Left kidney (tissue), 1 donor: ENCODE measurements at regions not wholly inside any gene's neighbourhood (a gene's known extent, or its start where the extent isn't known, plus 50 kb on each side); places are given as distances from the start of the nearest gene placed in this dataset.
"Not testable (repeated sequence)": the region's sequence is repeated elsewhere in the genome, so short reads cannot be mapped to it uniquely, and the experiment has no call there.

Source experiments
- DNase-seq: peaks from one replicate; pipeline ENCODE4 v3.0.0-alpha.2; 2013

GRCh38 chr5:82551192-82551591 is 273.0 kb upstream of the RPS23 start:
- no peak for DNase-seq

- no peak for DNase-seq
Measured at GRCh38 chr5:82549263-82549662, 271.1 kb upstream of the RPS23 start.

GRCh38 chr5:82544004-82544403 is 265.9 kb upstream of the RPS23 start:
- DNase-seq: no peak

GRCh38 chr5:82540301-82540700 is 262.1 kb upstream of the RPS23 start:
- no peak for DNase-seq

DNA sequence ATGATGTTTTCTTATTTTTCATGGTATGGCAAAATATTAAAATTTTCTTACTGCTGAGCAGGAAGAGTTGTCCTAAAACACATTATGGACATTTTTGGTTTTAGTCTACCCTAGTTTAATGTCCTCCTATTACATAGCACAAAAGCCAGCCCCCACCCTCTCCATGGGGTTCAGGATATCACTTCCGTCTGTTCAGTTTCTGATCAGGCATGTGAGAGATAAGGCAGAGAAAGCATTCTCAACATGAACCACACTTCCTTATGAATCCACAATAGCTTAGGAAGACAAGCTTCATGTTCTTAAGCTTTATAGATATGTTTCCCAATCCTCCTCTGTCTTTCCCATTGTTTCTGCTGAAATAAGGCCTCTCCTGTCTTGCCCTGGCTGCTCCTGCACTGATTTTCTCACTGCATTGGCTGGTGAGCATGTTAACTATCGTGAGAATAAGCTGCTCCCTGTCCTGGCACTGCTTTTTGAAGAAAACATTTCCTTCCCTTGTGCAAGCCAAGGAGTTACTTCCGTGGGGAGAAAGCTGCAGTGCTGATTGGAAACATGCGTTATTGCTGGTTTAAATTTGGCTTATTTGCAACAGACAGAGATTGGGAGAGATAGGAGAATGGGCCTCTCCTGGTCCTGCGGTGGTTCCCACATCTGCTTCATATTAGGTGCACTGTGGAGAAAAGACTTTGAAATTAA is 260.3 kb upstream of the RPS23 start:
- no peak for DNase-seq

- no peak for DNase-seq
Measured at GRCh38 chr5:82537687-82538306, 259.6 kb upstream of the RPS23 start.

- no peak for DNase-seq
Measured at GRCh38 chr5:82534986-82535385, 256.8 kb upstream of the RPS23 start.

DNA sequence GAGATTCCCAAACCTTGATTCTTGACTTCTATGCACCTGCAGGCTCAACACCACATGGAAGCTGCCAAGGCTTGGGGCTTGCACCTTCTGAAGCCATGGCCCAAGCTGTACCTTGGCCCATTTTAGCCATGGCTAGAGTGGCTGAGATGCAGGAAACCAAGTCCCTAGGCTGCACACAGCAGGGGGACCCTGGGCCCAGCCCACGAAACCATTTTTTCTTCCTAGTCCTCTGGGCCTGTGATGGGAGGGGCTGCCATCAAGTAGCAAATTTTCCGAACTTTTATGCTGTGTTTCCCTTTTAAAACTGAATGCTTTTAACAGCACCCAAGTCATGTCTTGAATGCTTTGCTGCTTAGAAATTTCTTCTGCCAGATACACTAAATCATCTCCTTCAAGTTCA is 253.9 kb upstream of the RPS23 start:
- not testable (repeated sequence) for DNase-seq

- DNase-seq: no peak
Measured at GRCh38 chr5:82526540-82526939, 248.4 kb upstream of the RPS23 start.

DNA sequence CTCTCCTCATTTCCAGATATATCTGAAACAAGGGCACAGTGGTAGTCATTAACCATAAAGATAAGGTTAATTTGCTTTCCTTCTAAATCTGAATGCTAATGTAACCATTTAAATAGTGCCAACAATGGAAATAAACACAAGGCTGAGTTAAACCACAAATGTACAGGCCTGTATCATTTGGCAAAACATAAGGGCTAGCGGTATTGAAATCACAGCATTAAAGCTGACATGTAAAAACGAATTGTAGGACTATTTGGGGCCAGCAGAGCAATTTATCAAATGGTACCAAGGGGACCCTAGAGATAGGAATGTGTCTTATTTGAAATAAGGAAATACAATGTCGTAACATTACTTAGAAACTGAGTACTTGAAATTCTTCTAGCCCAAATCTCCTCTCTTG is 247.5 kb upstream of the RPS23 start:
- DNase-seq: no peak

- no peak for DNase-seq
Measured at GRCh38 chr5:82523633-82524032, 245.5 kb upstream of the RPS23 start.

- DNase-seq: no peak
Measured at GRCh38 chr5:82522897-82523296, 244.7 kb upstream of the RPS23 start.

- DNase-seq: no peak
Measured at GRCh38 chr5:82521431-82522051, 243.4 kb upstream of the RPS23 start.

DNA sequence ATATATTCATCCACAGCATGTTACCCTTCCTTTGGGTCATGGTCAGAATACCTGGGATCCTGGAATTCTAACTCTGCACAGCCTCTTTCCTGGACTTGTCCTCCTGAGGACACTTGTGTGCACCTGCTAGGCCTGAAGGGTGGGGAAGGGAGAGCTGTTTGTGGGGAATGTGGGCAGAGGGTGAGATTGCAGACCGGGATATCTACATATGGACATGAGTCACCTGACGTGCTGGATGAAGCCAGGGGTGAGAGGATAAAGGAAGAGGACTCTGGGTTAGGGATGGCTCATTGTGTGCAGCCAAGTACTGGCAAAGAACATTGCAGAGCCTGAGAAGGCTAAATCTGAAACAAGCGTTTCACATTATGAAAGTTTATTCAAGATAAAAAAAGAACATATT is 241.4 kb upstream of the RPS23 start:
- no peak for DNase-seq

DNA sequence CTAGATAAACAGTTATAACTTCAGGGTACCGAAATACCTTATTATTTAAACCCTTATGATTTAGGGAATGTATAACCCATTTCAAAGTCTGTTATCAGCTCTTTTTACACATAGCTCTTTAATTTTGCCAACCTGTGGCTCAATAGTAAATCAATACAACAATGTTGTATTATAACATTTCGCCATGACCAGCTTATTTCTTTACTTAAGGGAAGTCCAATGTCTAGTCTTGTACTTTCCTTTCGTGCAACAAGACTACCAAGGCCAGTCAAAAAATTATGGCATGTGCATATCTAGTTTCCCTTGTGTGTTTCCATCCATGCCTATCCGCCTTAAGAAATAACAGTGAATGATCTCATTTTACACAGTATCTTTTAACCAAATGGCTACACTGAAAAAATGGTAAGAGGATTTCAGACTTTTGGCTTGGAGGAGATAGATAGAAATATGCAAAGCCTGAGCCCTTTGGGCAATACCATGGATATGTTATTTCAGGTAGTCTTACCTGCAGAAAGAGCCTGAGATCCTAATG is 239.5 kb upstream of the RPS23 start:
- no peak for DNase-seq

DNA sequence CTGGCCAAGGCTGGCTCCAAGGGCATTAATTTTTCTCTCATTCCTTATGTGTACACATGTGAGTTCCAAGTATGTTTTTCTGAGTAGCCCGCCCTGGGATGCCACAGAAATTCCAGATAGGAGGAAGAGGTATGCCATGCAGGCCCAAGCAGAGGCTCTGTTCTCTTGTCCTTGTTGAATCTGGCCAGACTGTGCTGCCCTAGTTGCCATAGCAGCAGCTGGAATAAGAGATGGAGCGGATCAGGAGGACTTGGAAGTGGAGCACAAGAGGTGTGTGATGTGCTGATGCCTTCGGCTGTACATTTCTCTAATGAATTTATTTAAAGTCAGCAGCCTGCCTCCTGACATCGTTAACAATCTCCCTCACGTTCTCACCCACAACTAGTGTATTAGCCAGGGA is 235.6 kb upstream of the RPS23 start:
- no peak for DNase-seq

DNA sequence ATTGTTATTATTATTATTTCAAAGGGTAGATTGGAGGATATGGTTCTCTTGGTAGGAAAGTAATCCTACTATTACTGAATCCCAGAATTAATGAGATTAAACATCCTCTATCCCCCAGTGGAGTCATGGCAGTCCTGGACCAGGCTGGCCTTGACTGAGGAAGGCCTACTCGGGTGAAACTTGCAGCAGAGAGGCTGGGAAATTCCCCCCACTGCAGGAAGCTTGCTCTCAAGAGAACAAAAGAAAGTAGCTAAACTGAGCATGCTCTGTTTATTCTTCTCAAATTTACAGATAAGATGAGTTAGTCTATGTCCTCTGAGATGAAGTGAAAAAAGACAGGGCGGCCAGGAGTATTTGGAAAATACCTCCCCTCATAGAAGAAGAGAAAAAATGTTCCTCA is 233.9 kb upstream of the RPS23 start:
- DNase-seq: no peak

DNA sequence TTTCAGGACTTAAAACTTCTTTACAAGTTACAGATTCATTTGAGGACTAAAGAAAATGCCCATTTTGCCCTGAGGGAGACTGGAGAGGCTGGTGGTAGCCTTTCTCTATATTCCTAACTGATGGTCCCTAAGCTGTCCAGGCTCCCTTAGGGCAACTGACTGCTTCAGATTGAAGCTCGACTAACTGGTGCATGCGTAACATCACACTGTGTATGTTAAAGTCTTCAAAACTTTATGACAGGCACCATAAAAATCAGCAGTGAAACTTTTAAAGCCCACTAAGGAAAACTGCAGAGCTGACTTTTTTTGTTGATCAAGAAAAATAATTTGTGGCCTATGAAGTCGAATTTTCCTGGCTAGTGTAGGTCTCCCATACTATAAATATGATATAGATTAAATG is 233.0 kb upstream of the RPS23 start:
- no peak for DNase-seq

DNA sequence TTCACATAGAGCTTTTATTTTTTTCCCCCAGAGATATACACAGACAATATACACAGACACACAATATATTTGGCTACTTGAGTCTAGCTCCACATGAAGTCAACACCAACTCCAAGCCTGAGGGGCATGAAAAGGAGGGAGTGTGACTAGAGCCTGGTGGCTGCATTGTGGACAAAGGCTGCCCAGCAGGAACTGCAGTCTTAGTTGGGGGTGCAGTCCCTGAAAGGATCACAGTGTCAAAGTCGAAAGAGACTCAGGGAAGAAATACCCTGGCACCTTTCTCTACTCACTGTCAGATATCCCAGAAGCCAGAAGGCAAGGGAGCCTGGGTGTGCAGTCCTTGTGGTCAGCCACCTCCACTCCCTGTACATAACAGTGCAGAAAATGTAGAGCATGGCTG is 231.6 kb upstream of the RPS23 start:
- DNase-seq: no peak

GRCh38 chr5:82506390-82506789 is 228.2 kb upstream of the RPS23 start:
- not testable (repeated sequence) for DNase-seq

DNA sequence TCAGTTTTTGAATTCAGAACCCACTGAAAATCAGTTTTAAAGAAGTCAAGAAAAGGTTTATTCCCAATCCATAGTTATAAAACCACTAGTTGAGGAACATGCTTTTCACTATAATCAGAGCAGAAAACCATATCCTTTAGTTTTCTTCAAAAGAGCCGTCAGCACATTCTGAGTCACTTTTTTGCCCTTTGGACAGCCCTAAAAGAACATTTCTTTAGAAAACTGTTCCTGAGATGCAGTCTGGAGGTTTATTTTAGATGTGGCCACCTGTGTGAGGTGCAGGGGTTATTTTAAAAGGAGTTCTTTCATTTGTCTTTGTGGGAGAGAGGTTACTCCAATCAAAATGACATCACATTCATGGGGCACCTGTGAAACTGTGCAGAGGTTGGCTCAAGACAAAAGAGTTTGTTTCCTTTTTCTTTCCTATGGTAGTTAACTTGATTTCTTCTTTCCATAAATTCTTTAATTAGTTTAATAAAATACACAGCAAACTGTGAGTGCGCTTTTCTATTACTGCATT is 221.6 kb upstream of the RPS23 start:
- DNase-seq: no peak

GRCh38 chr5:82497242-82497641 is 219.1 kb upstream of the RPS23 start:
- DNase-seq: no peak

DNA sequence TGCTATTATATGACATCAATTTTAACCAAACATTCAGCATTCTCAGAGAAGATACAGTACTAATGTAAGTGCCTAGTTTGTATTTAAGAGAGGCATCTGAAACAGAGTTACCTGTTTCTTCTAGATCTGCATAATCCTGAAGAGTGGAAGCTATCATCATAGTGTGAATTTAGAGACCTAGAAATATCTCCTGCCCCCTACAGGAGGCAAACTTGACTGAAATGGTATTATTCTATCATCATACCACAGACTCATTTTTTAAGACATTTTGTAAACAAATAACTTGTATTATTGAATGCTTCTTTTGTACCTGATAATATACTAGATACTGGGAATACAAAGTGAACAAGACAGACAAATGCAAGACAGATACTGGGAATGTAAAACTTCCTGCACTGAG is 216.8 kb upstream of the RPS23 start:
- DNase-seq: no peak
